GM23338 (cell line): ENCODE measurements at regions not wholly inside any gene's neighbourhood (a gene's known extent, or its start where the extent isn't known, plus 50 kb on each side); places are given as distances from the start of the nearest gene placed in this dataset.

ENCODE experiments used
- ATAC-seq: fragments of 200-7000 bp; cut with Tn5 transposase; 3 replicates; pipeline ENCODE4 v1.9.1; 2020
- DNase-seq: peaks from one replicate; pipeline ENCODE4 v3.0.0-alpha.2; 2015; ENCODE audit warnings: low spot score
- H2AFZ ChIP-seq: fragments of 200-600 bp; sonication (generic); 2 replicates; pipeline ENCODE4 v1.8.0; 2016; ENCODE audit warnings: antibody characterized with exemption, mild to moderate bottlenecking, moderate library complexity
- H3F3A ChIP-seq: fragments of 200-600 bp; sonication (generic); replicated peaks from 2 replicates; pipeline ENCODE4 v1.8.0; 2017; ENCODE audit warnings: antibody characterized with exemption, mixed run types, low read depth
- H3K27ac ChIP-seq: fragments of 200-600 bp; sonication (generic); 2 replicates; pipeline ENCODE4 v1.6.1; 2016; ENCODE audit warnings: low read depth
- H3K27me3 ChIP-seq: fragments of 200-600 bp; sonication (generic); 2 replicates; pipeline ENCODE4 v1.8.0; 2016; ENCODE audit warnings: mild to moderate bottlenecking, mixed run types, moderate library complexity; ENCODE audit not compliant: insufficient read depth
- H3K36me3 ChIP-seq: fragments of 200-600 bp; sonication (generic); 2 replicates; pipeline ENCODE4 v1.8.0; 2016; ENCODE audit warnings: mild to moderate bottlenecking; ENCODE audit not compliant: insufficient read depth
- H3K4me1 ChIP-seq: fragments of 200-600 bp; sonication (generic); 2 replicates; pipeline ENCODE4 v1.8.0; 2016; ENCODE audit warnings: mild to moderate bottlenecking, moderate library complexity; ENCODE audit not compliant: insufficient read depth
- H3K4me2 ChIP-seq: fragments of 200-600 bp; sonication (generic); 2 replicates; pipeline ENCODE4 v1.7.1; 2017; ENCODE audit warnings: mixed run types
- H3K4me3 ChIP-seq: fragments of 200-600 bp; sonication (generic); 2 replicates; pipeline ENCODE4 v1.6.1; 2016; ENCODE audit warnings: mixed run types
- H3K79me2 ChIP-seq: fragments of 200-600 bp; sonication (generic); replicated peaks from 2 replicates; pipeline ENCODE4 v1.8.0; 2017; ENCODE audit warnings: mild to moderate bottlenecking; ENCODE audit not compliant: insufficient read depth
- H3K9me2 ChIP-seq: fragments of 200-600 bp; sonication (generic); 2 replicates; pipeline ENCODE4 v1.8.0; 2017; ENCODE audit not compliant: insufficient read depth
- H4K20me1 ChIP-seq: fragments of 200-600 bp; sonication (generic); replicated peaks from 2 replicates; pipeline ENCODE4 v1.8.0; 2017; ENCODE audit warnings: mild to moderate bottlenecking; ENCODE audit not compliant: insufficient read depth
- H3K27ac Mint-ChIP-seq: 2 replicates; pipeline ENCODE4 v1.8.0; 2020; ENCODE audit warnings: inconsistent platforms, mild to moderate bottlenecking, moderate library complexity, mixed read lengths
- H3K27me3 Mint-ChIP-seq: 3 replicates; pipeline ENCODE4 v1.8.0; 2022; ENCODE audit warnings: low read depth, mild to moderate bottlenecking, moderate library complexity, mixed read lengths, inconsistent platforms; ENCODE audit not compliant: insufficient read depth, poor library complexity
- H3K36me3 Mint-ChIP-seq: 3 replicates; pipeline ENCODE4 v1.8.0; 2021; ENCODE audit warnings: low read depth, mild to moderate bottlenecking, inconsistent platforms, moderate library complexity, mixed read lengths
- H3K4me1 Mint-ChIP-seq: 3 replicates; pipeline ENCODE4 v1.8.0; 2020; ENCODE audit warnings: mild to moderate bottlenecking, inconsistent platforms, mixed read lengths
- H3K4me3 Mint-ChIP-seq: 3 replicates; pipeline ENCODE4 v1.8.0; 2021; ENCODE audit warnings: moderate library complexity, mild to moderate bottlenecking, inconsistent platforms, mixed read lengths
- H3K9me3 Mint-ChIP-seq: 3 replicates; pipeline ENCODE4 v1.8.0; 2020; ENCODE audit warnings: moderate library complexity, mild to moderate bottlenecking, inconsistent platforms, mixed read lengths
- CREB1 ChIP-seq: fragments of 250-450 bp; sonication (Bioruptor Pico); IDR thresholded peaks from 2 replicates; pipeline ENCODE4 v1.5.0; 2020; ENCODE audit warnings: low read depth, mild to moderate bottlenecking, moderate library complexity
- CTCF ChIP-seq, 2 experiments: fragments of 200-600 bp in 1 of 2; sonication (generic) in 1 of 2; conservative IDR thresholded peaks; 2 replicates each; pipeline versions ENCODE4 v1.5.1 to v1.6.1; 2016 to 2017; ENCODE audit warnings: antibody characterized with exemption in 2 of 2, low read depth in 2 of 2, mild to moderate bottlenecking in 2 of 2, moderate library complexity in 1 of 2
- ETS1 ChIP-seq: IDR thresholded peaks from 2 replicates; pipeline ENCODE4 v1.6.1; 2016; ENCODE audit warnings: antibody characterized with exemption
- EZH2 ChIP-seq: fragments of 200-600 bp; sonication (generic); IDR thresholded peaks from one replicate; pipeline ENCODE4 v1.8.0; 2017; ENCODE audit warnings: antibody characterized with exemption, mild to moderate bottlenecking, low read depth; ENCODE audit not compliant: unreplicated experiment
- EZH2phosphoT487 ChIP-seq: fragments of 200-600 bp; sonication (generic); IDR thresholded peaks from one replicate; pipeline ENCODE4 v1.8.1; 2018; ENCODE audit warnings: antibody characterized with exemption; ENCODE audit not compliant: unreplicated experiment
- JUNB ChIP-seq: IDR thresholded peaks from one replicate; pipeline ENCODE4 v1.6.1; 2016; ENCODE audit warnings: antibody characterized with exemption; ENCODE audit not compliant: unreplicated experiment
- NANOG ChIP-seq: IDR thresholded peaks from 2 replicates; pipeline ENCODE4 v1.6.1; 2016; ENCODE audit warnings: antibody characterized with exemption, borderline replicate concordance
- POLR2AphosphoS5 ChIP-seq: IDR thresholded peaks from 2 replicates; pipeline ENCODE4 v1.6.1; 2016; ENCODE audit warnings: antibody characterized with exemption, low read depth
- REST ChIP-seq: IDR thresholded peaks from one replicate; pipeline ENCODE4 v1.6.1; 2018; ENCODE audit warnings: antibody characterized with exemption; ENCODE audit not compliant: unreplicated experiment
- STAT1 ChIP-seq: IDR thresholded peaks from one replicate; pipeline ENCODE4 v1.6.1; 2016; ENCODE audit warnings: antibody characterized with exemption; ENCODE audit not compliant: unreplicated experiment
- ZNF114 ChIP-seq: fragments of 250-450 bp; sonication (Bioruptor Pico); IDR thresholded peaks from 2 replicates; pipeline ENCODE4 v1.5.0; 2020; ENCODE audit warnings: mild to moderate bottlenecking, moderate library complexity
- ZNF331 ChIP-seq: fragments of 250-450 bp; sonication (Bioruptor Pico); IDR thresholded peaks from 2 replicates; pipeline ENCODE4 v1.5.0; 2020; ENCODE audit warnings: low read depth, mild to moderate bottlenecking, moderate library complexity
- ZNF462 ChIP-seq: fragments of 250-450 bp; sonication (Bioruptor Pico); IDR thresholded peaks from 2 replicates; pipeline ENCODE4 v1.5.0; 2020; ENCODE audit warnings: mild to moderate bottlenecking, moderate library complexity

- no peak for TF ChIP-seq ZNF114 (CRISPR knock-in tag)
Observed at GRCh38 chr4:55242506-55242905, 103.5 kb upstream of the SRD5A3 start (continued).

GRCh38 chr4:55247521-55247920, 98.5 kb upstream of the SRD5A3 start:
- no peak for TF ChIP-seq CTCF (conservative IDR thresholded peaks at IDR 0.05; ENCODE audit: low read depth in 2 of 2)
- TF ChIP-seq ZNF331 (CRISPR knock-in tag), result no peak
- TF ChIP-seq REST, result no peak
- no peak for TF ChIP-seq ZNF114 (CRISPR knock-in tag)
- no peak for TF ChIP-seq JUNB
- no peak for TF ChIP-seq NANOG
- TF ChIP-seq EZH2, result no peak
- TF ChIP-seq ZNF462 (CRISPR knock-in tag), result no peak
- TF ChIP-seq POLR2AphosphoS5, result no peak
- no peak for TF ChIP-seq EZH2phosphoT487
- no peak for TF ChIP-seq STAT1
- TF ChIP-seq ETS1, result no peak
- TF ChIP-seq CREB1 (CRISPR knock-in tag), result no peak
- Mint-ChIP-seq H3K4me1 (peaks cover 12% of the 10 kb centered on the region; the same call in 2 of the 3 replicates), H3K27ac (no peak overlapping the region)

More at GRCh38 chr4:55247521-55247920, 98.5 kb upstream of the SRD5A3 start:
- DNase-seq, result no peak
- Histone ChIP-seq H3K27ac (no peak overlapping the region), H3K27me3 (no peaks in the 10 kb centered on the region), H3F3A (no peaks in the 10 kb centered on the region), H2AFZ (no peak overlapping the region), H3K9me2 (peaks cover 9% of the 10 kb centered on the region), H3K4me2 (no peak overlapping the region), H3K36me3 (no peaks in the 10 kb centered on the region), H4K20me1 (no peaks in the 10 kb centered on the region), H3K79me2 (no peaks in the 10 kb centered on the region), H3K4me3 (no peak overlapping the region), H3K4me1 (peaks cover 5% of the 10 kb centered on the region)
- Mint-ChIP-seq H3K36me3 (no peaks in the 10 kb centered on the region), H3K27me3 (peaks cover 2% of the 10 kb centered on the region), H3K4me3 (no peak overlapping the region), H3K9me3 (no peaks in the 10 kb centered on the region)
- no peak for ATAC-seq
